CD1c-positive myeloid dendritic cell (primary cell): ENCODE measurements at regions not wholly inside any gene's neighbourhood (a gene's known extent, or its start where the extent isn't known, plus 50 kb on each side); places are given as distances from the start of the nearest gene placed in this dataset.
"Not testable (repeated sequence)": the region's sequence is repeated elsewhere in the genome, so short reads cannot be mapped to it uniquely, and the experiment has no call there.

ENCODE experiments used
- DNase-seq: peaks from one replicate; pipeline ENCODE4 v3.0.0-alpha.2; 2016; ENCODE audit errors: extremely low spot score

DNA sequence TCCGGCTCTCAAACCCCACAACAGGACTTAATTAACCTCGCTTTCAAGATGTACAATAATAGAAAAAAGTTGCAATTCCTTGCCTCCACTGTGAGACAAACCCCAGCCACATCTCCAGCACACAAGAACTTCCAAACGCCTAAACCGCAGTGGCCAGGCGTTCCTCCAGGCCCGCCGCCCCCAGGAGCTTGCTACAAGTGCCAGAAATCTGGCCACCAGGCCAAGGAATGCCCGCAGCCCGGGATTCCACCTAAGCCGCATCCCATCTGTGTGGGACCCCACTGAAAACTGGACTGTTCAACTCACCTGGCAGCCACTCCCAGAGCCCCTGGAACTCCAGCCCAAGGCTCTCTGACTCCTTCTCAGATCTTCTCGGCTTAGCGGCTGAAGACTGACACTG is 262.5 kb downstream of the SMARCA2 start:
- not testable (repeated sequence) for DNase-seq

DNA sequence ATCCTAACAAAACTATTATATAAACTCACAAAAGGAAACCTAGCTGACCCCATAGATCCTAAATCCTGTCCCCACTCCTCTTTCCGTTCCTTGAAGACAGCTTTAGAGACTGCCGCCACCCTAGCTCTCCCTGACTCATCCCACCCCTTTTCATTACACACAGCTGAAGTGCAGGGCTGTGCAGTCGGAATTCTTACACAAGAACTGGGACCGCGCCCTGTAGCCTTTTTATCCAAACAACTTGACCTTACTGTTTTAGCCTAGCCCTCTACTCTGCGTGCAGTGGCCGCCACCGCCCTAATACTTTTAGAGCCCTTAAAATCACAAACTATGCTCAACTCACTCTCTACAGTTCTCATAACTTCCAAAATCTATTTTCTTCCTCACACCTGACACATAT is 264.0 kb downstream of the SMARCA2 start:
- DNase-seq, result not testable (repeated sequence)

DNA sequence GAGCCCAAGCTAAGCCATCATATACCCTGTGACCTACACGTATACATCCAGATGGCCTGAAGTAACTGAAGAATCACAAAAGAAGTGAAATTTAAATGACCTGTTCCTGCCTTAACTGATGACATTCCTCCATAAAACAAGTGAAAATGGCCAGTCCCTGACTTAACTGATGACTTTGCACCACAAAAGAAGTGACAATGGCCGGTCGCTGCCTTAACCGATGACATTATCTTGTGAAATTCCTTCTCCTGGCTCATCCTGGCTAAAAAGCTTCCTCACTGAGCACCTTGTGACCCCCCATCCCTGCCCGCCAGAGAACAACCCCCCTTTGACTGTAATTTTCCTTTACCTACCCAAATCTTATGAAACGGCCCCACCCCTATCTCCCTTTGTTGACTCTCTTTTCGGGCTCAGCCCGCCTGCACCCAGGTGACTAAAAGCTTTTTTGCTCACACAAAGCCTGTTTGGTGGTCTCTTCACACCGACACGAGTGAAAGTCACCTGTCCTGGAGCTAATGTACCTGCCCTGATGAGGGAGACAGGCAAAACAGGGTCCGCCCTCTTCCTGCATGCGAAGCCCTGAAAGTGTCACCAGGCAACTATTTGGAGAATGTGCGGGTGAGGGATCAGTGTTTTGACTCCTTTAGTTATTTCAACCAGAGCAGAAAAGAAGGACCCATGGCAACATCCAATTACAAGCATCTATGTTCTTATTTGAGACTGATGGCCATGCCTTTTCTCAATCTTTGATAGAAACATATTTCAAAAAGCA is 266.1 kb downstream of the SMARCA2 start:
- no peak for DNase-seq

DNA sequence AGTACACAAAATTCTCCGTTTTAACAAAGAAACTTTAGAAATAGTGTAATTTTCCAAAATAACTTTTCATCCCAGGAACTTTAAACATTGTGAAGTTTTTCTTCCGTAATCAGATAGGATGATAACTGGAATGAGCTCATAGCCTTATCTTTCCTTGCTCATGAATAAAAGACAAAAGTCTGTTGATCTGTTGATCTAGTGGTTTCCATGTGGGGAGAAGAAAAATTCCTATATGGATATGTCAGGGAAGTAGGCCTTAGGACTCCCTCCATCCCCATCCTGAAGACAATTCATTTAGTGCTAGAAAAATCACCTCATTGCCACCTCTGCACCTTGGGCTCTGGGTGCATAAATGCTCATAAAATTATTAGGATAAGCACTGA is 266.6 kb downstream of the SMARCA2 start:
- DNase-seq, result no peak

- DNase-seq, result no peak
Observed at GRCh38 chr9:2284770-2285169, 269.6 kb downstream of the SMARCA2 start.

DNA sequence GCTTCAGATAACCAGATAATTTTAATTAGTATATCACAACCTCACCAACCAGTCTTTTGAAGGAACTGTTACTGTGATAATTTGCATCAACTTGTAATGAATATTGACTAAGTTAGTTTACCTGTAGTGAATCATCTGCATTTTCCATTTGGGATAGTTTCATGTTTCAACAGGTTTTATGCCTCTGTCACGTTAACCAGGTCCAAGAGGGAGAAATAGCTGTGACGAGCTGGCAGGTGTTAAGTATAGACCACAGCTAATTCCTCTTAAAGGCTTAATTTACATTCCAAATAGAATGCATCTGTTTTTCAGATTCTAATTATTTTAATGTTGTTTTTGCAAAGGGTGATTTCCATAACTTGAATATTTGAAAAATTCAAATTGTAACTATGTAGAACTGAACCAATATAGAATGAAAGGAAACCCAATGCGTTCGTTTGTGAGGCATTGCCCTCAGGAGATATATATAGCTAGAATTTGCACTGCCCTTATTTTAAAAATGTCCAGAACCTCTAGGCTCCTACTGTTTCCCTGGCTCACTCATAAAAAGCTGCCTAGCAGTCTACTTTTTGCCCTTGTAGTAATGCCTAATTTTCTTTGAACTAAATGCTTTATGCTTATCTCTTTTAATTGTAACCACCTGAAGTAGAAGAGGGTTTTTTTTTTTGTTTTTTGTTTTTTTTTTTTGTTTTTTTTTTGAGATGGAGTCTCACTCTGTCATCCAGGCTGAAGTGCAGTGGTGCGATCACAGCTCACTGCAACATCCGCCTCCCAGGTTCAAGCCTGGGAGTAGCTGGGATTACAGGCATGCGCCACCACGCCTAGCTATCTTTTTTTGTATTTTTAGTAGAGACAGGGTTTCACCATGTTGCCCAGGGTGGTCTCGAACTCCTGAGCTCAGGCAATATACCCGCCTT is 270.5 kb downstream of the SMARCA2 start:
- no peak for DNase-seq

- DNase-seq, result no peak
Observed at GRCh38 chr9:2286333-2286705, 271.2 kb downstream of the SMARCA2 start.

DNA sequence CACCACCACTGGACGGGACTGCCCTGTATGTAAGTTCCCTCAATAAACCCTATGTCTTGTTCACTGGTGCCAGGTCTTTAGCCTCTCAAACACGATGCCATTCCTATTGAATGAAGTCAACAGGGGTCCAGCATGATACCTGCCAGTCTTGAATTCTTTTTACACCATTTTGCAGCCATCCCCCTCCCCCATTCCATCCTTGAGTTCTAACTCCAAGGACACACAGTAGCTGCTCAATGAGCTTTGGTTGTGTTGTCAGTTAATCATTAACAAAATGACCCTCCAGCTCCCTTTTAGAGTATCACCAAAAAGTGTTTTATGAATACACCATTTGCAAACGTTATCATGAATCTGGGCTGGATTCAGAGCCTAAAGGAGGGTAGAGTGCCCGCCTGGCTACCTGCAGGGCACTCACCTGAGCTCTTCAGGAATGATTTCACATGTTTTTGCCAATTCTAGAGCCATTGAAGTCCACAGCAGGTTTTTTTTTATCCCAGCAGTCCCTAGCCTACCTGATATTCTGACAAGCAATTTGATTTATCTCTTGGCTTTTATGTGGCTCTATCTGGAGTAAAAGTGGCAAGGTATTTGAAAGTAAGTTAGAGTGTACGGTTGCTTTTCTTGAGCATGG is 271.8 kb downstream of the SMARCA2 start:
- no peak for DNase-seq

- DNase-seq, result no peak
Observed at GRCh38 chr9:2288309-2288708, 273.2 kb downstream of the SMARCA2 start.

- DNase-seq, result no peak
Observed at GRCh38 chr9:2289263-2289662, 274.1 kb downstream of the SMARCA2 start.

DNA sequence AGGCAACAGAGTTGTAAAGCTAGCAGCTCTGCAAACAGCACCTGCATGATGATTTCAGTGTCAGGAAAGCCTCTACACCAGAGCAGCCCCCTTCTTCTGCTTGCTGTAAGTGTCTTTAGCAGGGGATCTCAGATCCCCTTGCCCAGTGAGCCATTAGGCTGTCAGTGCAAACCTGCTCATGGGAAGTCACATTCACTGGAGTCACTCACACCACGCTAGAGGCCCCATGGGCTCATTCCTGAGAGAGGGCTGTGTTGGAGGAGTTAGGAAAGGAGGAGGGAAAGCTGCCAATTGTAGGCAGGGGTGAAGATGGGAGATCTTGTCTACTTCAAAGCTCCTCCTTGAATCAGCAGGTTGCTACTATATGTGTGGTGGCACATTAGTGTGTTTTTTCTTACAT is 275.2 kb downstream of the SMARCA2 start:
- DNase-seq, result no peak

DNA sequence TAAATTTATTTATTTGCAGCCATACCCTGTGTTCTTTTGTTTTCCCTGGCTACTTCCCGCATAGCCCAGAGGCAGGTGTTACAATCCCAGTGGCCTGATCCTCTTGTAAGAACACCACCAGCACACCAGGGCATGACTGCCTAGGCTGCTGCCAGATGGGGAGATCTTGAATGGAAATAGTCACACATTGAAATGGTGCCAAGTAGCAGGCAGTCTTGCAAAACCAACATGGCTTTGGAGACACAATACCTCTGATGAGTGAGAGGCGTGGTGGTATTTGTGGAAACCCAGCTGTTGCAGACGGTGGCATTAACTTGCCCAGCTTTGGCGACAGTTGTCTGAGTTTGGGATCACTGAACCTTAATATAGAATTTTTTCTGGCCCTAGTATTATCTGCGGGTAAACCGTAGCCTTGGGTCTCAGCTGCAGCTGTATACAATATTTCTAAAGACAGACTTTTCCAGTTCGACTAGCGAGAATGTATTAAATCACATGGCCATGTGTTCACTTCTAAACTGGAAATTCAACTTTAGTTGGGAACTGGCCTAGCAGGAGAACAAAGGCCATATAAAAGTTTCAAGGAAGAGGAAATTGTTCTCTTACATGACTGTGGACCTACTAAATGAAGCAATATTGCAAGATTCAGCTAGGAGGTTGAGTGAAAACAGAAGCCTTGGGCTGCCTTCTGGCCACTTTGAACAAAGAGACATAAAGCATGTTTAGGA is 277.0 kb downstream of the SMARCA2 start:
- no peak for DNase-seq

DNA sequence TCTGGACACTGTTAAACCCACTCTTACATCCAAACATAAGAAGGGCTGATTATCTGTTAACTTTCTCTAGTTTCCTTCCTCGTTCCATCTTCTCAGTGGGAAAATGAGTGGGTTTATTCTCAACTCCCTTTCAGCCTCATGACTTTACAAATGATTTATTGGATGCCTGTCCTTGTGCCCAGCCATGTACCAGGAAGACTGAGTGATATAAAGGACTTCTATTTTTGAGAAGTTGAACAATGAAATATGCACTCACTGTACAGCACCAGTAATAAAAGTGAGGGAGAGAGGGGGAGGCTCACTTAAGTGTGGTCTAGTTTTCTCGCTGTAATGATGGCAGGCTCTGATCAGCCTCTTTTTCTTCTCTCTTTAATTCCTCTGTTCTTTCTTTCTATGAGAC is 277.6 kb downstream of the SMARCA2 start:
- no peak for DNase-seq

GRCh38 chr9:2297771-2298170 is 282.6 kb downstream of the SMARCA2 start:
- DNase-seq, result no peak

- DNase-seq, result no peak
Observed at GRCh38 chr9:2298217-2298616, 283.1 kb downstream of the SMARCA2 start.

DNA sequence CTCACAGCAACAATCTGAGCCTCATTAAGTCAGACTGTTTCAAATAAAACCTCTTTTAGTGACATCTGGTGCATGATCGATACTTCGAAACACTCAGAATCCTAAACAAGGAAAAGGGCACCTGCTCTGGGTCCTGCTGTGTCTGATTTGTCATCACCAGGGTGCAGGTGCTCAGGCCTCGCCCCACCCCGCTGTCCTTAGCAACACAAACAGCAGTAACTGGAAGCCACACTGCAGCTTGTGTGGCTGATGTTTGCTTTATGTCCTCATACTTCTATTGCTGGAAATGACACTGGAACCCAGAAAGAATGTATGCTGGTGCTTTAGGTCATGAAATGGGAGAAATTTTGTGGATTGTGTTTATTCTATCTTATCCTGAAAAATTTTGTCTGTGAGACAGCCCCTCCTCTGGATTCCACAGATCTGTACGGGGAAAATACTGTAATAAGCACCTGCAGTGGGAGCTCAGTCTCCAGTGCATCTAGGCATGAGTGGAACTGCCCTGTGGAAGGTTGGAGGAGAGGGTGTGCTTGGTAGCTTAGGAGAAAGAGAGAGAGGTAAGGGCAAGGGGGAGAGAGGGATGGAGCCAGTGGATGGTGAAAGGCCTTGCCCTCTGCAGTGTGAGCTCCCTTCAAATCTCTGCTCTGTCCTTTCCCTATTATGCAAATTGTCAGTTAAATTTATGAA is 284.2 kb downstream of the SMARCA2 start:
- DNase-seq, result no peak

- no peak for DNase-seq
Observed at GRCh38 chr9:2299843-2300205, 284.7 kb downstream of the SMARCA2 start.

DNA sequence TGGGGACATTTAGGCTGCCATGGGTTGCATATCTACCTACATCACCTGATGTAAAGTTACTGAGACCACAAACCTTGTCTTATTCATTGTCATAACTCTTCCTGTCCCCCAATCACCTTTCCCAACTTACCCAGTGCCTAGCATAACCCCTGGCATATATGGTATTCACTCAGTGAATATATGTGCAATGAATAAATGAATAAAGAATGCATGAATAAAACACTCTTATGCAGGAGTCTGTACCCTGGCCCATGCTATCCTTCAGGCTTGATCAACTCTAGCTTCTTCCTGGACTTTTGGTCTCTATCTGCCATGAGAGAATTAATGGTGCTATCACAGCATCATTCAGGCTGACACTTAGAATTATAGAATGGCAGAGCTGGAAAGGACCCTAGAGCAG is 285.2 kb downstream of the SMARCA2 start:
- no peak for DNase-seq

DNA sequence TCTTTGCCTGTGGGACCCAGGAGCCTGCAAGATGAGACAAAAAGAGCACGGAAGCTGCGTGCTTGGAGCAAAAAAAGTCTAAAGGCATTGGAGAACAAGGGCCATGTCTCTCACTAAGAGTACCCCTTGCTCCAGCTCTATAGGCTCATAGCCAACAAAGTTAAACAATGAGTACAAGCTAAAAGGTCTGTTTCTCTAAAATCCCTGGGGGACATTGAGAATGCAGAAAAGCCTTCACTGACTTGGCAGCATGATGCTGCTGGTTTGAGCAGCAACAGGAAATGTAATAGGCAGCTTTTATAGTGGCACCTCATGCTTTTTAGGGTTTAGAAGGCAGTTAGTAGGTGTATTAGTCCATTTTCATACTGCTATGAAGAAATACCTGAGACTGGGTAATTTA is 287.5 kb downstream of the SMARCA2 start:
- DNase-seq, result no peak

- DNase-seq, result no peak
Observed at GRCh38 chr9:2303056-2303455, 287.9 kb downstream of the SMARCA2 start.

DNA sequence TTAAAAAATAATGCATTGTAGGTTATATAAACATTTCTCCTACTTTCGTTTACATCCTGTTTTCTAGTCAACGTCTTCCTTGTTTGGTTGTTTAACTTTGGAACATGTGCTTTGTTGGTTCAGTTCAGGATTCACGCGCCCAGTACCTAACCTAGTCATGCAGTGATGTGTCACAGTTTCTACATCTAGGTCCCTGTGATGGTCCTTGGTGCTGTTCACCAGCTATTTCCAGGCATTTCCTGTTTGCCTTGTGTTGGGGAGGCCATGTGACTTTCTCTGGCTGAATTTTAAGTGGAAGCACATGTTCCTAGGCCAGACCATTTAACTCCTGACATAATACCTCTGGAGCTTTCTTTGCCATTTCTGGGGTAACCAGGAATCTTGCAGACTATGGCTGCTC is 292.3 kb downstream of the SMARCA2 start:
- no peak for DNase-seq
